ENCODE measurements at regions not wholly inside any gene's neighbourhood (a gene's known extent, or its start where the extent isn't known, plus 50 kb on each side); places are given as distances from the start of the nearest gene placed in this dataset.

DNA sequence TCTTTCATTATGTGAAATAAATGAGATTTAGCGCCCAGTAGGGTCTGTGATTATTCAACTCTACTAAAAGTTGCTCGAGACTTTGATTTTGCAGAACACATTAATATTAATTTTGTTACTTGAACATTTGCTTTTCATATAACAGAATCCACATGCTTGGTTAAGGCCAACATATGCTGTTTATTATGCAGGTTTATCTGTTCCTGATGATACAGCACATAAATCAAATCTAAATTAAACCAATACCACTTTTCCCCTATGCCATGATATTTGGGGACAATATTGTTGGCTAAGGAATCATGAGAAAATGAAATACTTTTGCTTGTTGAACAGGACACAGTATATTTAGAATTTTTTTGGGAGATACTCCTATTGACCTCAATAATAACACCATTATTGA, 291.1 kb downstream of the USP25 start:
- no peak for FAIRE-seq

DNA sequence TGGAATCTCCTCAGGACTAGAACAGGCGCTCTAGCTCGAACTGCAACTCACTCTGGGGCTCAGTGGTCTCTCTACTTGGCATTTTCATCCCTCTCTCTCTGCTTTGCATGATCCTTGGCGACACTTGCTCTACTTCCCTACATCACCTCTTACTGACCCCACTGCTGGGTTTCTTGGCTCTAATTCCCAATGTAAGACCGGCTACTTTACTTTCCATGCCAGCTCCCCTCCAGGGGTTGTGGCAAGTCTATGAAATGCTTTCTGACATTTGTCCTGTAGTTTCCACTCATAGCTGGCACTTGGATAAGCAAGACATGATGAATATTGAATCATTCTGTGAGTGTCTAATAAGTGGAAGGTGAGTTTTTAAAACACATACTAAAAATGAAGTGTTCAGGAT, 292.3 kb downstream of the USP25 start:
- FAIRE-seq: no peak

DNA sequence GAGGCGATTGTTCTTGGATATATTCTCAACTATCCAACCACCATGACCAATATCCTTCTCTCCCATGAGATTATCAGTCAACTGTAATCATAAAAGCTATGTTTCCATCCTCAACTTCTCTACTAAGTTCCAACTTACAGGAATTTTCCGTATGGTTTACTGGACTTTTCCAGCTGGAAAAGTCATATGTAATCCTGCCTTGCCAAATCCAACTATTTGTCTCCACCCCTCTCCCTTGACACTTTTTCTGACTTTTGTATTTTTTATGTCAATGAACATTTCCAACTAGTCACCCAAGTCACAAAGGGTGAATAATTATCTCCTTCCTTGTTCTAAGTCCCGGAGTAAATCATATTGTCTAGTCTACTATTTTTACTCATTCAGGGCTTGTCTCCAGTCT, 293.1 kb downstream of the USP25 start:
- no peak for FAIRE-seq

DNA sequence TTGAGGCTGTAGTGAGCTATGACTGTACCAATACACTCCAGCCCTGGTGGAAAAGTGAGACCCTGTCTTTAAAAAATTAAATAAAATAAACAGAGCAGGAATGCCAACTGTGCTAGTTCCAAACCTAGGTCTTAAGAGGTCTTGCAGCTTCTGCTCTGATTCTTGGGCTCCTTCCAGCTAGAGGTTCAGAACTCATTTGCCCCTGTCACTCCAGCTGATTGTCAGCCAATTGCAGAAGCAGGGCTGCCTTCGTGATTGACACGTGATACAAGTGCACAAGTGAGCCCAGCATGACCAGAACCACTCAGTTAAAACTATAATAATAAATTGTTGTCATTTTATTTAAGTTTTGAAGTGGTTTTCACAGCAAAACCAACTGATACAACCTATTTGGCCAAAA, 298.4 kb downstream of the USP25 start:
- no peak for FAIRE-seq

DNA sequence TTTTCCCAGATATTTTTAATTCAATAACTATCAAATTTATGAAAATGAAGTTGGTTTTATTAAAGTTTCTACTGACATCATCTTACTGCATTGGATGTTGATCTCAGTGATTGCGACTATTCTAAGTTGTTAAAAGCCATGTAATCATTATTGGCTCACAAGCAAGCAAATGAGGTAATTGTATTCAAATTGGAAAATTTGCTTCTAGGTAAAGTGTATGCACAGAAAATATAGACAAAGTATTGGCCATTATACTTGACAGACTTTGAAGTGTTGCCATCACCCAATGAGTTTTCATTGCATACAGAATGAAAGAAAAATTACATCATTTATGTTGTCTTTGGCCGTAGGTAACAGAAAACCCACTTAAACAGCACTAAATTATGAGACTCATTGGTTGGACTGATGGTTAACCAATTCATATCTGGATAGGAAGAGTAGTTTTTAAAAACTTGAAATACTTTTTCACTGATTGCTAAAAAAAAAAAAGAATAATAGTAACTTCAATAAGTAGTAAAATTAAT, 299.2 kb downstream of the USP25 start:
- no peak for FAIRE-seq

DNA sequence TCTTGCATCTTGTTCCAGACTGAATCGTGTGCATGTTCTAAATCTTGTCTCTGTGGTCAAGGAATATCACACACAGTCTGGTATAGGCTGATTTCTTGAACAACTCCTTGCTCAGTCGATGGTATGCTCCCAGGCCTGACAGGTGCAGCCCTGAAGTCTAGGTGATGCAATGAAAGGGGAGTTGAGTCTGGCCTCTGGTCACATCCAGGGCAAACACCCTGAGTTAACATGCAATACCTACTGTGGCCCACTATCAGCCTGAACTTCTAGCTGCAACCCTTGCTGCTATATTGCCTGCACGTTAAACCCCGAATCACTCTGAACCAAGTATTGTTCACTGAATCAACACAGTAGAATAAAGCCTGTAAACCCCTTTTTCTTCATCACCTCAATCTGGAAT, 303.4 kb downstream of the USP25 start:
- FAIRE-seq: no peak

DNA sequence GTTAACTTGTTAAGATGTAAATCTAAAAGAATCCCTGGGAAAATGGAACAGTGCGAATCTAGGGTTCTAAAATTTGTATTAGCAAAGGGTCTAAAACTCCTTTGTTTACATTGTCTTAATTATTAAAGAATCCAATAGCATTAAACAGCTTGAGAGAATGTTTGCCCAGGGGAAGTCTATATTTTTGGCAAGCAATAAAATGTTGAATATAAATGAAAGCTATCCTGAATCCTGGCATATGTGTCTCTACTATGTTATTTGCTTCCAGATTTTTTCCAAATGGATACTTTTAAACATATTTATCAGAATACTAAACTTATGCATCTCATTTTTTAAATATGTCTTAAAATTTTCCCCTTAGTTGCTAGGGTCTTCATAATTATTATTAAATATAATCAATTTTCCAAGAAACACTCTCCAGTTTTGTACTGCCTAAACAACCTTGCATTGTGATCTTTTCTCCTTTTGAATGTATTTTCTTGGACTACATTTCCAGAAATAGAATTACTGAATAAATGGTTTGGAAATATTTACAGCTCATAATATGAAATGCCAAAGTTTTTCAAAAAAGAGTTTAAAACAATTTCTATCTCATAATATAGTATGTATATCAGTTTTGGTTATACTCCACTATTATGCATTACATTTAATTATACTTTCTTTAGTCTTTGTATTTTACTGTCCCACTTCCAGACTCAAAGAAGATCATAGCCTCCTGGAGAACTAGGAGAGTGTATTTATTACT, 304.8 kb downstream of the USP25 start:
- FAIRE-seq: no peak

DNA sequence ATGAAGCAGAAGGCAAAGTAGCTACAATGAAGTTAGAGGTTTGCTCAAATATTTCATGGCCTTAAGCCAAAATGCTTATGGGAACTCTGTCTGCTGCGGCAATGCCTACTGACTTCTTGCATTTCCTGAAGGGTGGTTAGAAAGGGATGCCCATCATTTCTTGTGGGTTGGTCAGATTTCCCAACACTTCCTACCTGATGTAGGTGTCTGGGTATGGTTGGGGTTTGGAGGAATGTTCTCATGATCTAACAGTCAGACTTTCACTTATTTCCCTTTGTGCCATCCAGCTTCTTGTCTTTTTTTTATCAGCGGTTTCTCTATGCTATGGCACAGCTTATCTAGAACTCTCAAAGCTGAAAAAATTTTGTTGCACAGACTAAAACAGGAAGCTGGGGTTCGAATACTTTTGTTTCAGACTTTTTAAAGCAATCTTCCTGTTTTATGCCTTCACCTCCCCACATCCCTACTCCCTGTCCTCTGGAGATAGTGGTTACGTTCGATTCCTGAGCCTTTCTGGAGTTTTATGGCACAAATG, 307.7 kb downstream of the USP25 start:
- no peak for FAIRE-seq

DNA sequence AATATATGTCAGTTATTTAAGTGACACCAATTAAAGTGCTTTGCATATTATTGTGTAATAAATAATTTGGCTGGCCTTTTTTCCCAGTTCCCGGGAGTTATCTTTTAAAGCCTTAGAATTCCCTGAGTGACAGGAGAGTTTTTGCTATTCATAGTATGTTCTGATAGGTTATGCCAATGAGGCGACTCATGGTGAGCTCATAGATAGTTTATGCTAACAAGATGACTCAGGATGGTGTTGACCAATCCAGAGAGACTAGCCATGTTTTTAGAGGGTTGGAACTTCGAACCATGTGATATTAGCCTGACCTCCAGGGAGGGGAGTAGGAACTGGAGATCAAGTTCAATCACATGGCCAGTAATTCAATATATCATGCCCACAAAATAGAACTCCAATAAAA, 310.8 kb downstream of the USP25 start:
- FAIRE-seq: no peak

DNA sequence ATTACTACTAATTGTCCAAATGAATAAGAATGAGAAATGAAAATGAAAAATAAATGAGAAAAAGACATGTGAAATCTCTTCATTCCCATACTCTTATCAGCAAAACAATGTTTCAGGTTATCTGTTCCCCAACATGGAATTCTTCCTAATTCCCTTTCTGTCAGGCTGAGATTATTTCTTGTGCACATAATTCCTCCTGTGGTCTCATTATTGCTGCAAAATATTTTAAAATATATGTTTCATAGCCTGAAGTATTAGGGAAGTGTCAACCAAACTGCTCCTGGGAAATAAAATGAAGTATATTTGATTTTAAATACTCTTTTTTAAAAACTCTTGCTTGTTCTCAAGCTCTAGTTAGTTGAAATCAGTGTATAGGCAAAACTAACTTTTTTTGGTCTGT, 314.9 kb downstream of the USP25 start:
- no peak for FAIRE-seq

DNA sequence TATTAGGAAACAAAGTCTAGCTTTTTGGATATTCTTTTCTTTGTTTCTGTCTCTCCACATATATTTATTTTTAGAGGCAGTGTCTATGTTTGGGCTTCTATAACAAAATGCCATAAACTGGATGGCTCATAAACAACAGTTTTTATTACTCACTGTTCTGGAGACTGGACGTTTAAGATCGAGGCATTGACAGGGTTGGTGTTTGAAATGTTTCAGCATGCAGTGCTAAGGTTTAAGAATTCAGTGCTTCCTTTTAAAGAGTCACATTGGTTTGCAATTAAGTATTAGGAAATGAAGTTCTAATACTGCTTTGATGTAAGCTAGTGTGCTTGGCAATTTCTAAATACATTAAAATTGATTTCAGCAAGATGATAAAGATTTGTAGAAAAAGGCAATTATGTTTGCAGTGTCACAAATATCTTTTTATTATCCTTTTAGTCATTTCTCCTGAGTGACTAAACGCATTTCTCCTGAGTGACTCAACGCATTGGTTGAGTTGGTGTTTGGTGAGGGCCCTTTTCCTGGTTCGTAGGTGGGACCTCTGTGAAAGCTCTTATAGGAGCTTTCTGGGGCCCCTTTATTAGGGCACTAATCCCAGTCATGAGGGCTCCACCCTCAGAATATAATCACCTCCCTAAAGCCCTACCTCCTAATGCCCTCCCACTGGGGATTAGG, 317.0 kb downstream of the USP25 start:
- no peak for FAIRE-seq

DNA sequence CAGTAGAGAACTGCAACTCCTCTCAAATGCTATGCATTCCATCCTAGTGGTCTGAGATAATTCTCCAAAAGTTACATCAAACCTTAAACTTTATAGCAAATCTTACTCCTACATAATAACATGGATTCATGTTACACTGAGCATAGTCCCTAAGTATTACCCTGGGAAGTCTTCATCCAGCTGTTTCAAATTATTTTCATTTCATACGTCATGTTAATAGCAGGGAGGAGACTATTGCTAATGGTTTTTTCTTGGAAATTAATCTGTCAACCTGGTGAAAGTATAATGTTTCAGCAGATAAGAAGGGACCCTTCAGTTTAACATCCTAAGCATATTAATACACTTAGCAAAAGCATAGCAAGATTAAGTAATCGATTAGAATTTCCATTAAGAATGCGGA, 318.1 kb downstream of the USP25 start:
- FAIRE-seq: no peak

DNA sequence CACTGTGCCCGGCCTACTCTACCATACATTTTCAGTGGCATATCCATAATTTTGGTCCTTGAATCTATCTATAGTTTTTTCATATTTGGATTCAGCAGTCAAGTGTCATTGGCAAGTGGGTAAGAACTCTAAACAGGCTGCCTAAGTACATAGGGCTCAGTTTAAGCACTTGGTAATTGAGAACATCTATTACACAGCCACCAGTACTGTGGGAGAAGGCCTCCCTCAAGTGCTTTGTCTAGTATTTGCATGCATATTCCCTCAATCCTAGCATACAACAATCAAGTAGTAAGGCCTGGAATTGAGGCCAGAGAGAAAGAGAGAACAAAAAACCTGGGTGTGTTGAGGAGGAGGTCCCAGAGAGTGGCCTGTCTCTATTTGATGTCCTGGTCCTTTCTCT, 325.2 kb downstream of the USP25 start:
- no peak for FAIRE-seq

DNA sequence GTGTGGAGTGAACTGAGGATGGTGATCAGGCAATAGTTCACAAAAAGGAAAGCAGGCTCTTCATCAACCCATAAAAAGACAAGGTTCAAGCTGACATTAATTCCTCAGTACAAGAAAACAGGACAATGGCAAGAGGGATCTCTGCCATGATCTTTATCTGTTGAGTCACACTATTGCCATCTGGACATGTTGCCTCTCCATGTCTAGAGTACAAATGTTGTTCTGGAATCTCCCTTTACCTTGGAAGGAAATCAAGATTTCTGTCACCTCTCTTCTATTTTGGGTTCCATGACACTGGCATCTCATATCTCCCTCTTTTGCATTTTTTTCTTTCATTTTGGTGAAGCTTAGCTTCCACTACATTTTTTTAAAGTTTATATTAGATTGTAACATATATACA, 329.1 kb downstream of the USP25 start:
- no peak for FAIRE-seq

DNA sequence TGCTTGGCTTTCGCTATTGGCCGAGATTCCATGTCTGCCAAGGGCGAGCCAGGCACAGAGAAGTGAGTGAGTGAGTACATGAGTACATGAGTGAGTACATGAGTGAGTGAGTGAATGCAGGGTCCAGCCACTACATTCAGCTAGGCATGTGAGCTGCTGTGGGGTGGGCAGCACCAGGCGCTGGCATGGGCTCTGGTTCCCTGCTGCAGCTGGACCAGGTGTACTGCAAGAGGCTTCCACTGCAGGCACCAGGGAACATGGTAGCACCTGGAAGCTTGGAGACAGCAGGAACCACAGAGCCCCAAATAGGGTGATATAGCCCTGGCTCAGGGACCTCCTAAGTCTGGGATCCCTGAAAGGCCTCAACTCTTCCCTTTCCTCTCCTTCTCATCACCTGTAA, 330.2 kb downstream of the USP25 start:
- FAIRE-seq: no peak

DNA sequence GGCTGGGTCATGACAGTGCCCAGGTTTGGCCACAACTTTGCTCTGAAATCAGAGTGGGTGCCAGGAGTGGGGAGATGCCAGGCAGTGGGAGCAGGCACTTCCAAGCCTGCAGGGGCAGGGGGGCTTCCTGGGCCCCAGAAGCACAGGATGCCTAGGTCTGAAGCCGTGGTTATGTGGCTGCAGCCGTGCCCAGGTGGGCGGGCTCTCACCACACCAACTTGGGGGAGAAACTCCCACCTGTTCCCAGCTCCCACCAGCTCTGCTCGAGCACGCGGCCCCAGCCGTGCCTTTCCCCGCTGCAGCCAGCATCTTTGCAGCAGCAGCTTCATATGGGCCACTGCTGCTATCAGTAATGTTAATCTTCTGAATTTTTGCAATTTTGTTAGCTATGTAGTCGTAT, 331.4 kb downstream of the USP25 start:
- FAIRE-seq: no peak

DNA sequence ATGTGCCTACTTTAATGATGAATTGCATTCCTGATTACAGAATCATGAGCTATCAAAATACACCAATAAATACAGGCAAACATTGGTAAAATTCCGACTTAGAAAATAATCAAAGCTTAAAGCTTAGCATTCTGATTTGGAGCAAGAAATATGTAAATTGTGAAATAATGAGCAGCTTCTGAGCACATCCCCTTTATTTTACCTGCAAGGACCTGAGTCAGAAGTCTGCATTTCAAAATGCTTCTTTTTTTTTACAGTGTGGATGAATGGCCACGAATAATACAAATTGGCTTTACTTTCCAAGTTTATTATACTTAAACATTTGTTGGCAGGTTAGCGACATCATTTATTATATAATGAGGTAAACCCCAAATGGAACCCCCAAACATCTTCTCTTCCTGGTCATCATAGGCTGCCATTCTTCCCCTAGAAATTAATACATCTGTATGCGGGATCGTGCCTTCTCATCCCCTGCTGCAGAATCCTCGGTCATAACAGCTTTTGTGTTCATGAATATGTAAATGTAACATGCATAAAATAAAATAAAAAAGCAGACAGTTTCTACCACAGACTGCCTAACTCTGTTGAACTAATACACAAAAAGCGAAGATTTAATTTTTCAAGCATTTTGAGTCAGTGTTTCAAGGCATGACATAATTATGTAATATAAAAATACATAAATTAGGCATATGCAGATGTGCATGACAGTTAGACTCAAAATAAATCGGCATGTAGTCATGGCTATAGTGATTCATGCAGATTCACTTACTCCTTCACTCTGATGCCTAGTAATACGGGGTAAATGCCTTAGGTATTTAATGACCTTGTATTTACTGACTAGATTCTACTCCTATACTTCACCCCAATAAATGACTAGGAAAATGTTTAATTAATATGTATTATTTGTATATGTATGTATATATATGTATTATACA, 339.7 kb downstream of the USP25 start:
- FAIRE-seq: no peak

DNA sequence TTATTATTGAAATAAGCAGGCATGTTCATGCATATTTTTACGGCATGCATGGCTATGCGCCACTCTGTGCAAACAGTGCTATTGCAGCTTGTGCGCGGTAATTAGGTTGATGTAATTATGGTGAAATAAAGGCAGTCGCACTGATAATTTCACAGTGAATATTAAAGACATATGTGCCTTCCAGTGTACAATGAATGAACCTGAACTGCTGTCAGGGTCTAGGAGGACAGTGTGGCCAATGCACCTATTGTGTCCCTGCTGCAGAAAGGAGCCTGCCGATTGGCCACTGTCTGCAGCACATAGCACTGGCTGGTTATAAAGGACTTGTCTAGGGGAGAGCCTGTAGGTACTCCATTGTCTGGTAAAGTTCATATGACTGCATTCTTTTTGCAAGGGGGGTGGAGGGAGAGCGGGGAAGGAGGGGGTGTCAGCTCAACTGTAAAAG, 340.4 kb downstream of the USP25 start:
- FAIRE-seq: no peak

DNA sequence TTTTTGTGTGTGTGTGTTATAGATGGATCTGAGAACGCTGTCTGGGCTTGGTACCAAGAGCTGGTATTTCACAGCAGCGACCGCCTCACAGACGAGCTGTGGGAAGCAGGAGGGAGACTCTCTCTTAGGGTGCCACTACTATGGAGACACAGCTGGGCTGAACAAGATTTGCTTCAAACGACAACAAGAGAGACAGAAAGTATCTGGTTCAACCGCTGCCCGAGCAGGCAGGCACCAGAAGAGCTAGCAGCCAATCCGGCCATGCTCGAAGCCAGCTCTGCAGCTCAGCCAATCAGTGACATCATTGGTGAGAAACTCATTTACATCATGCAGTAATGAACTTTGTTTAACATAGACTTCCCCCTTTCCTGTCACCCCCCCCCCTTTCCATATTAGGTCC, 341.3 kb downstream of the USP25 start:
- FAIRE-seq: no peak

DNA sequence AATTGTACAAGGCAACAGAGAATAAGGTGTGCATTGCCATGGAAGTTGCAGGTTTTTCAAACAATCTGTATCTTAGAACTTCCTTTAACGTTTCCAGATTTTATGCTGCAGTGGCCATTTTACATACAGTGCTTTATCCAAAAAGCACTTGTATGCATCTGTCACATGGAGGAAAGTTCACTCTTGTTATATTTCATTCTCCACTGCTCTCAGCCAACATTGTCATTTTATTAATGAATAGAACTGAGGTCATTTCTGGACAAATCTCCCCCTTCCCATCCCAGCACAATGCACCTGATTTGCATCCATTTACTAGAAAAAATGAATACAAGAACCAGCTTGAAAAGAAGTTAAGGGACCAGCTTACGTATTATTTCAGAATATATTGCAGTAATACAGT, 342.0 kb downstream of the USP25 start:
- FAIRE-seq: no peak

DNA sequence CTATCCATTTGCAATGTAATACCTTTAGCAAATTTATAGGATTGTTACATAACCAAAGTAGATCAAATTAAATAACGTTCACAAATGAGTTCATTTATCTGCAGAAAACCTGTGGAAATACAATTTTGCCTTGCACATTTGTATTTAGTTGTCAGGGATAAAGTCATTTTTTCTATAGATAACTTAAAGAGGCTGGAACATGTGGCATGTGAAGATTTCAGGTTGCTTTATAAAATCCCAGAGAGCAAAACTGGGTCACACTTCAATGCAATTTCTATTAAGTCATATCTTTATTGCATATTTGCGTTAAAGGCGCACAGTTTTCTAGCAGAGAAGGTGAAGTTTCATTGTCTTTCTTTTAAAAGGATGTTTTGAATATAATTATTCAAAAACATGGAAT, 342.4 kb downstream of the USP25 start:
- FAIRE-seq: no peak

DNA sequence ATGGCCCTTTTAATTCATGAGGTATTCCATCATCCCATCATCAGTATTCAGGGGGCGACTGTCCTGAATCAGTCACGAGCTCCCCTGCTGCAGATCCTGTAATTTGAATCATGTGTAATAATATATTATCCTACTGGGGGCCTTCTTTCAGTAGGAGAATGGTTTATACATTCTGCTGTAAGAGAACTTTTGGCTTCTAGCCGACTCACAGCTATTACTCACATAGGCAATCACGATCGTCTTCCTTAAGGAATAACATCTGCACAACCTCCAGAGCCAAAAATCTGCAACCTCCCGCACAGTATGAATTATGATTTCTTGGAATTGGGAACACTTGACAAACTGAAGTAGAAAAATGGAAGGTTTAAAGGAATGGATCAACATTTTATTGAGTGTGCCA, 343.0 kb downstream of the USP25 start:
- FAIRE-seq: no peak

DNA sequence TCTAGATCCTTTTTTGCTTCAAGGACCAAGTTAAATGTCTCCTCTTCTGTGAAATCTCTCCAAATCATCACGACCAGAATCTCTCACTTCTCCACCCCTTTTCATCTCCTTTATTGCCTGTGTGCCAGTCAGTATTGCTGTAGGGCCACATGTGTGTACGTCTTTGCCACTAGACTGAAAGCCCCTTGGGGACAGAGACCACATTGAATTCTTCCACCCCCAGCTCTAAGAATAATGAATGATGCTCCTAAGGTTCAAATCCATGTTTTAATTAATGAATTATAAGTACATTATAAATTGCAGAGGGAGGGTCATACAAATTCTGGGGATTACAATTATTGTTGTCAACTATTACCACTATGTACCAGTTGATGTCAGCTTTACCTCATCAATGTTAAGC, 343.8 kb downstream of the USP25 start:
- no peak for FAIRE-seq

Data from colon (tissue), 2 donors.